GM21360 (cell line): ENCODE measurements at regions not wholly inside any gene's neighbourhood (a gene's known extent, or its start where the extent isn't known, plus 50 kb on each side); places are given as distances from the start of the nearest gene placed in this dataset.
"Not testable (repeated sequence)": the region's sequence is repeated elsewhere in the genome, so short reads cannot be mapped to it uniquely, and the experiment has no call there.

Source experiments
- ATAC-seq: cut with Tn5 transposase; IDR thresholded peaks from one replicate; pipeline ENCODE4 v1.9.1; 2021; ENCODE audit warnings: mild to moderate bottlenecking, moderate library complexity; ENCODE audit not compliant: unreplicated experiment

GRCh38 chr1:55814967-55815366 is 599.8 kb upstream of the USP24 start:
- no peak for ATAC-seq

GRCh38 chr1:55813618-55814017 is 598.5 kb upstream of the USP24 start:
- ATAC-seq, result no peak

GRCh38 chr1:55812281-55812680 is 597.1 kb upstream of the USP24 start:
- ATAC-seq, result no peak

GRCh38 chr1:55808263-55808662 is 593.1 kb upstream of the USP24 start:
- no peak for ATAC-seq

GRCh38 chr1:55803429-55803828 is 588.3 kb upstream of the USP24 start:
- no peak for ATAC-seq

- no peak for ATAC-seq
These were observed 586.3 kb upstream of the USP24 start for GRCh38 chr1:55801481-55801880.

GRCh38 chr1:55800503-55800902 is 585.3 kb upstream of the USP24 start:
- ATAC-seq, result no peak

- no peak for ATAC-seq
These were observed 578.7 kb upstream of the USP24 start for GRCh38 chr1:55793856-55794255.

- no peak for ATAC-seq
These were observed 577.7 kb upstream of the USP24 start for GRCh38 chr1:55792870-55793269.

GRCh38 chr1:55789466-55789865 is 574.3 kb upstream of the USP24 start:
- no peak for ATAC-seq

- ATAC-seq, result no peak
These were observed 571.2 kb upstream of the USP24 start for GRCh38 chr1:55786396-55786795.

- not testable (repeated sequence) for ATAC-seq
These were observed 569.8 kb upstream of the USP24 start for GRCh38 chr1:55784941-55785450.

- ATAC-seq, result no peak
These were observed 566.8 kb upstream of the USP24 start for GRCh38 chr1:55781944-55782482.

GRCh38 chr1:55781003-55781402 is 565.8 kb upstream of the USP24 start:
- ATAC-seq, result no peak

- no peak for ATAC-seq
These were observed 562.4 kb upstream of the USP24 start for GRCh38 chr1:55777545-55777944.

GRCh38 chr1:55775007-55775406 is 559.8 kb upstream of the USP24 start:
- ATAC-seq, result no peak

GRCh38 chr1:55774446-55774845 is 559.3 kb upstream of the USP24 start:
- no peak for ATAC-seq

GRCh38 chr1:55773211-55773940 is 558.2 kb upstream of the USP24 start:
- ATAC-seq, result no peak

GRCh38 chr1:55768327-55768952 is 553.3 kb upstream of the USP24 start:
- no peak for ATAC-seq

- no peak for ATAC-seq
These were observed 552.0 kb upstream of the USP24 start for GRCh38 chr1:55767171-55767570.

GRCh38 chr1:55765505-55765904 is 550.3 kb upstream of the USP24 start:
- not testable (repeated sequence) for ATAC-seq

GRCh38 chr1:55751776-55752175 is 536.6 kb upstream of the USP24 start:
- no peak for ATAC-seq
